UCSD-AML1 (cell line): ENCODE measurements at regions not wholly inside any gene's neighbourhood (a gene's known extent, or its start where the extent isn't known, plus 50 kb on each side); places are given as distances from the start of the nearest gene placed in this dataset.
"Not testable (repeated sequence)": the region's sequence is repeated elsewhere in the genome, so short reads cannot be mapped to it uniquely, and the experiment has no call there.

Experiments used
- DNase-seq: peaks from one replicate; lab custom pipeline; 2025; ENCODE audit not compliant: unreplicated experiment; lab: John Stamatoyannopoulos, UW

GRCh38 chr2:196516564-196516963 lies 123.0 kb upstream of the CCDC150 start:
- DNase-seq, result no peak

DNA sequence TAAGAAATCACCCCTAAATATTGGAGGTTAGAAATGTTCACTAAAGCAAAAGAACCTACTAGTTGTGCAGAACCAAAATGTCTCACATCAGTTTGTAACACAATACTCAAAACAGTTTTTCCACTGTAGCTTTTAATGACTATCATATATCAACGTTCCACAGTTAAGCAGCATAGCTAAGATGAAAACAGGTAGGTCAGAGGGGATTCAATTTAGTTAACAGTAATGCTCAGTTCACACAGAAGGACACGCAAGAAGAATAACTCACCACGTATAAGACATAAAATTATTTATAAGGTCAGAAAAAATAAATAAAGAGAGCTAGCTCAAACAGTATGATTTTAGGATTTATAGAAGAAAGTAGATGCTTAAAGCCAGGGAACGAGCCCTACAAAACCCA lies 118.9 kb upstream of the CCDC150 start:
- no peak for DNase-seq

DNA sequence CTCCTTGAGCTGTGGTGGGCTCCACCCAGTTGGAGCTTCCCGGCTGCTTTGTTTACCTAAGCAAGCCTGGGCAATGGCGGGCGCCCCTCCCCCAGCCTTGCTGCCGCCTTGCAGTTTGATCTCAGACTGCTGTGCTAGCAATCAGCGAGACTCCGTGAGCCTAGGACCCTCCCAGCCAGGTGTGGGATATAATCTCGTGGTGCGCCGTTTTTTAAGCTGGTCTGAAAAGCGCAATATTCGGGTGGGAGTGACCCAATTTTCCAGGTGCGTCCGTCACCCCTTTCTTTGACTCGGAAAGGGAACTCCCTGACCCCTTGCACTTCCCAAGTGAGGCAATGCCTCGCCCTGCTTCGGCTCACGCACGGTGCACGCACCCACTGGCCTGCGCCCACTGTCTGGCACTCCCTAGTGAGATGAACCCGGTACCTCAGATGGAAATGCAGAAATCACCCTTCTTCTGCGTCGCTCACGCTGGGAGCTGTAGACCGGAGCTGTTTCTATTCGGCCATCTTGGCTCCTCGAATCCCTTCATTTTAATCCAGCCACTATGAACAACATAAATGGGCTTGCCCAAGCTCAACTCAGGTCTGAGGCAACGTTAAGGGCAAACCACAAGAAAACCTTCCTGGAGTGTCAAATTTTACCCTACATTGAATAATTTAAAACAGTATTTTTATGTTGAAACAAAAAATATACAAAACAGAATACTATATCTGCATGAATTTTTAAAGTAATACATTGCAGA lies 112.4 kb upstream of the CCDC150 start:
- DNase-seq, result not testable (repeated sequence)

GRCh38 chr2:196528486-196529223 lies 110.9 kb upstream of the CCDC150 start:
- no peak for DNase-seq

- no peak for DNase-seq
Measured at GRCh38 chr2:196530910-196531309, 108.6 kb upstream of the CCDC150 start.

- no peak for DNase-seq
Measured at GRCh38 chr2:196533772-196534397, 105.6 kb upstream of the CCDC150 start.

GRCh38 chr2:196534495-196534894 lies 105.0 kb upstream of the CCDC150 start:
- no peak for DNase-seq

DNA sequence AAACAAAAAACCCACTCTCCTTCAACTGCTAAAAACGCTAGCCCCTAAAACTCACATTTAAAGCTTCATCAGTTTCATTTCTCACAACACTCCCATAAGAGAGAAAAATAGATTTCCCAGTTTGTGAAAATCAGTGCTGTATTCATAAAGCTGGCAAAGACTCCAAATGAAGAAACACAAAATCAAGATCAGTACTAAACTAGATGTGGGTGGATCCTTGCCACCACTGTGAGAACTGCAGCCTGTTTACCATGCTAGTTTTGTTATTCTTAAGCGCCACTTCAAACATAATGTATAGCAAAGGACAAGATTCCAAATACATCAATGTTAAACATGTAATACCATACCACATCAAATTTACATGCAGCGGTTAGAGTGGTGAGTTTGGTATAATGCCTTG lies 104.5 kb upstream of the CCDC150 start:
- DNase-seq, result no peak

DNA sequence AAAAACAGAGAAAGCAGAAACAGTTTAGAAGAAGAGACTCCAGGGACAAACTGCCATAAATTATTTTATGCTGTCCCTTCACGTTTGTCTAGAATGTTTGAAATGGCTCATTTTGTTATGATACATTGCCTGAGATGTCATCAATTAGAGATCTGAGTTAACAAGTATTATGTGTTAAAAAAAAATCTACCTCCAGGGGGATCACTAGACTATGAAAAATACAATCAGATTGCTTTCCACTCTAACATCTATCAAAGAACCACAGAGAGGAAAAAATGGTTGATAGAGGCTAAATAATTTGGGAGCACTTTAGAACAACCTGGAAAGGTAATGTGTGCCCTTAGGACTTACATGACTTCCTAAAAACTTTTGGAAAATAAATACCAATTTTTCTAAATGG lies 103.8 kb upstream of the CCDC150 start:
- no peak for DNase-seq

DNA sequence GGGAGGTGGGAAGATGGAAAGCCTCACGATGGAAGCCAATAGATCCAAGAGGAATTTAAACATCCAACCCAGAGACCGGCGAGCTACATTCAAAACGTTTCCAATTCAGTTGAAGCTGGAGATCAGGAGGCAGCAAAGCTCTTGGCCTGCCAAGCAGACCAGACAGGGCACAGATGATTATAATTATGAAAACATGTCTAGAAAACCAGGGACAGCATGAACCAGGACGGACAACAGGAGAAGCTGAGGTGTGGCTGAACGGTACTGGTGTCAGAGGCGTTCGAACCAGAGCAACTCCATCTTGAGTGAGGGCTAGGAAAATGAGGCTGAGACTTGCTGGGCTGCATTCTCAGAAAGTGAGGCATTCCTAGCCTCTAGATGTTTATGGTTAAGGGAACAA lies 102.2 kb upstream of the CCDC150 start:
- no peak for DNase-seq

DNA sequence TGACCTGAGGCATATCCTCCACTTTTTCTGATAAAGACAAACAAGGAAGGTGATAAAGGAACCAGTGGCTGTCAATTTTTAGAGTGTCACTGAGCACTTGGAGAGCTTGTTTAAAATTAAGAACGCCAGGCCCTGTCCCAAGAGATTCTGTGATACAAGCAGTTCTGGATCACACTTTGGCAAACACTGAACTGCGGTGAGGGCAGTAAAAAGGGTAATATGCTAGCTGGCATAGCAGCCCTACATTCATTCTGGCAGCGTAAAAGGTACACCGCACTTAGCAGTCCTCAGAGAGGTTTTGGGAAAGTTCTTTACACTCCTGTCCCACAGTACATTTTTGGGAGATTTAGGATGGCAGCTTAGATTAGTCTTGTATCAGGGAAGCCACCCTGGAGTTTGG lies 101.3 kb upstream of the CCDC150 start:
- DNase-seq, result no peak

- DNase-seq, result no peak
Measured at GRCh38 chr2:196538646-196539045, 100.9 kb upstream of the CCDC150 start.

- DNase-seq, result no peak
Measured at GRCh38 chr2:196544906-196545433, 94.5 kb upstream of the CCDC150 start.

- no peak for DNase-seq
Measured at GRCh38 chr2:196546151-196546919, 93.2 kb upstream of the CCDC150 start.

GRCh38 chr2:196549052-196549451 lies 90.5 kb upstream of the CCDC150 start:
- DNase-seq, result no peak

GRCh38 chr2:196551014-196551413 lies 88.5 kb upstream of the CCDC150 start:
- DNase-seq, result no peak

- no peak for DNase-seq
Measured at GRCh38 chr2:196555161-196555560, 84.4 kb upstream of the CCDC150 start.

DNA sequence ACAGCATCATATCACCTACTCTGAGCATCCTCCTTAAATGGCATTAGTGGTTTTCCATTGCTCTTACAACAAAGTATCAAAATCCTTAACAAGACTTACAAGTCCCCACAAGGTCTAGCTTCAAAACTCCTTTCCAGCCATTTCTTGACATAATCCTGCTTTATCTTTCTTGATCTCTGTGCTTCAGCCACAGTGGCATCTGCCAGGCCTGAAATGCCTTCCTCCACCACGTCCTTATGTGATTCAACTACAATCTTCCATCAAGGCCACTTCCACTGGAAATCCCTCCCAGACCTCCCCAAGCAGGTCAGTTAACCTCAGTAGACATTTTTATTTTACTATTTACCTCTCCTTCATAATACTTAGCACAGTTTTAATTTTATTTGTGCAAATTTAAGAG lies 83.8 kb upstream of the CCDC150 start:
- no peak for DNase-seq

DNA sequence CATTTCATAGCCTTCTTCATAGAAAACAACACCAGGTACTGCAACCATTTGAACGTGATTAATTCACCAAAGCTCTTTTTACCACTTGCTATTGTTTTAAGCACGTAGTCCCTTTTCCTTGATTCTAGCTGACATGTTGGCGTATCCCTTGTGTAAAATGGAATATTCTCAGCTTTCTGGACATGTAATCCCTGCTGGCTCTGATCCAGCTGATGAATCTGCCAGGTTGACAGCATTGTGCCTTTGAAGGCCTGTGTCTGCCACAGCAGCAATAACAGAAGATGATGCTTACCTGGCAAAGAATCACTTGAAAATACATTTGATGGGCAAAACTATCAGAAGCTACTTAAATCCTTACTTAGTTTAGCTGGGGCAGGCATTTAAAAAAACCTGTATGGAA lies 81.0 kb upstream of the CCDC150 start:
- no peak for DNase-seq

DNA sequence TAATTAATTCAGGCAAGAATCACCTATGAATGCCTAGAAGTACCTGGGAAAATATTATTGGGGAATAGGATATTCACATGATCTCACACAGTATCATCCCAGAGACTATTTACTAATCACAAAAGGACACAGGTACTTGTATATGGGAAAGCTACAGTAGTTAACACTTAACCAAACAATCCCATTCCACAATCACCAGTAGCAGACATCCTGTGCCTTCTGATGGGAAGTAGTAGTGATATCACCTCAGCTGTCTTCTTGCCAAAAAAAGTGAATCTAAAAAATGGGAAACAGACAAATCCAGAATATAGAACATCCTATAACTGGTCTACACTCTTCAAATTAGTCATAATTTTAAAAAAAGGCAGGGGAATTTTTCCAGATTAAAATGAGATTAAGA lies 75.6 kb upstream of the CCDC150 start:
- DNase-seq, result no peak

GRCh38 chr2:196565106-196565765 lies 74.3 kb upstream of the CCDC150 start:
- DNase-seq, result no peak
